Fibroblast of skin of back (primary cell): ENCODE measurements at regions not wholly inside any gene's neighbourhood (a gene's known extent, or its start where the extent isn't known, plus 50 kb on each side); places are given as distances from the start of the nearest gene placed in this dataset.
"Not testable (repeated sequence)": the region's sequence is repeated elsewhere in the genome, so short reads cannot be mapped to it uniquely, and the experiment has no call there.

Experiments used
- DNase-seq: peaks from one replicate; pipeline ENCODE4 v3.0.0-alpha.2; 2013

GRCh38 chr5:57429513-57430120, 53.0 kb downstream of the ACTBL2 start:
- no peak for DNase-seq

- DNase-seq, result not testable (repeated sequence)
Observed at GRCh38 chr5:57429021-57429420, 53.6 kb downstream of the ACTBL2 start.

DNA sequence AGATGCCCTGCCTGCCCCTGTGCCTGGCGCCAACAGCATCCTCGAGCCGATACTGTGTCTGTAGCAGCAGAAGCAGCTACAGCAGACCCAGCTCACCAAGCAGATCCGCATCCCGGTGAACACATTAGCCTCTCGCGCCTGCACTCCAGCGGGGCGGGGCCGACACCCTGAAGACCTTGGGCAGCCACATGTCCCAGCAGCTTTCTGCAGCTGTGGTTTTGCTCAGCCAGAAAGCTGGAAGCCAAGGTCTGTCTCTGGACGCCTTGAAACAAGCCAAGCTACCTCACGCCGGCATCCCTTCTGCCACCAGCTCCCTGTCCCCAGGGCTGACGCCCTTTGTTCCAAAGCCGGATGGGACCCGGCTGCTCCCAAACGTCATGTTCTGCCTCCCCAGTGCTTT, 59.6 kb downstream of the ACTBL2 start:
- DNase-seq, result no peak

GRCh38 chr5:57422341-57422740, 60.3 kb downstream of the ACTBL2 start:
- no peak for DNase-seq

GRCh38 chr5:57420801-57421200, 61.8 kb downstream of the ACTBL2 start:
- DNase-seq, result no peak

GRCh38 chr5:57417971-57418370, 64.6 kb downstream of the ACTBL2 start:
- no peak for DNase-seq

DNA sequence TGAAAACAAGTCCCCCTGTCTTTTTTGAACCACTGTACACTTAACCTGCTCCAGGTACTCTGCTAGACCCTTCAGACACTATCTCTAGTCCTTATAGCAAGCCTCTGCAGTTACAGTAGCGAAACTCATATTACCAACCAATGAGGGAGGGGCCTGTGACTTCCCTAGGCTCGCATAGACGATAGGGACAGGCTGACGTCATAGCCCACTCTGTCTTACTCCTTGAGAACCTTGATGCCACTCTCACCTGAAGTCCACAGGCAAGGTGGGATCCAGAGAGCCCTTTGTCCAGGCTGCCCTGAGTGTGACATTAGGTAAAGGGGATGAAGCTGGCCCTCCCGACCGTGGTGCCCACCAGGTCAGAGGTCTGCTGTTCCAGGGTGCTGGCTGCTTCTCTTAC, 65.3 kb downstream of the ACTBL2 start:
- no peak for DNase-seq

DNA sequence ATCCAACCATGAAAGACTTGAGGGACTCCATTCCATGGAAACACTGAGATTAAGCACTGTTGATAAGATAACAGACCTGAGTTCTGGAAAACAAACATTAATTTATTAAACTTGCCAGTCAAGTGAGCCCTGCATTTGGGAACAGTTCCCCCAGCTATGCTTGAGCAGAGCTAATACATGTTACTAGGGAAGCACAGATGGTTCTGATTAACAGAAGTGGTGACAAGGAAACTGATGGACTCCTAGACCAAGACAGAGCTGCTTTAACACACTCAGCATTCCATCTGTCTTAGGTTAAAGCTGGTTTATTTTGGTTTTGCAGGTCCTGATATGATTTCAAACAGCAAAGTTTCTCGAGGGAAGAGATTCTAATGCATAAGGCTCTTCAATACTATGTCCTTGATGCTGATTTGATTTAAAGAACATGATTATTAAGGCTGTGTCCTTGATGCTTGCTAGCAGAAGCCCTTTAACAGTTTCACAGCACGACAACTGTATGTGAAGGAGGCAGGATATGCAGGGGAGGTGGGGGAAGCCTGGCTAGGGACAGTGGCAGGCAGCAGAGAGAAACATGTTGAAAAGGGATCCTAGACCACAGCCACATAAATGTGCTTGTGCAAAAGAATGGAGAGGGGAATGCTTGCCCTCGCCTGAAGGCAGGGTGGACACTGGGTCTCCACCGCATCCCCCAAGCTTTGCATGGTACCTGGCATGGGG, 66.2 kb downstream of the ACTBL2 start:
- peak; percentile 89 for DNase-seq

DNA sequence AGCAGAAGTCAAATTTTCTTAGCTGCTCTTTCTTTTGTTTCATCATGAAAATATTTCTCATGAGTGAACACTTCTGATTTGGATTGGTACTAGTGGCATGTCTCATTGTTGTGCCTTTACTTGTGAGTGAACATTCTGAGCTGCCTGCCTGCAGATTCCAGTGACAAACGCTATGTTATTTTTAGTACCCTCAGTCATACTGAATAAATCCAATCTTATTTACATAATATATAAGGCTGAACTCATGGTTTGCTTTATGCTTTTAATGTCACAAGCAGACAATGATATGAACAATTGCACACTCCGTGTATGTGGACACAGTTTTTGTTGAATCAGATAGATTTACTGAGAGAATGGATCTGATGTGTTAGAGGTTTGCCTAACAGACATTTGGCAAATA, 67.8 kb downstream of the ACTBL2 start:
- peak; percentile 79 for DNase-seq

- no peak for DNase-seq
Observed at GRCh38 chr5:57414191-57414590, 68.4 kb downstream of the ACTBL2 start.

DNA sequence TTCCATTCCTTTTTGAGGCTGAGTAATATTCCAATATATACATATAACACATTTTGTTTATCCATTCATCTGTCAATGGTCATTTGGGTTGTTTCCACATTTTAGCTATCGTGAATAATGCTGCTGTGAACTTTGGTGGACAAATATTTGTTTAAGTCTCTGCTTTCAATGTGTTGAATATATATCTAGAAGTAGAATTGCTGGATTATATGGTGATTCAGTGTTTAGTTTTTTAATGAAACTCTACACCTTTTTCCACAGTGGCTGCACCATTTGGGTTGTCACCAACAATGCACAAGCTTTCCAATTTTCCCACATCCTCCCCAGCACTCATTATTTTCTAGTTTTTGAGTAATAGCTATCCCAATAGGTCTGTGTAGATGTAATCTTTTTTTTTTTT, 69.5 kb downstream of the ACTBL2 start:
- no peak for DNase-seq

DNA sequence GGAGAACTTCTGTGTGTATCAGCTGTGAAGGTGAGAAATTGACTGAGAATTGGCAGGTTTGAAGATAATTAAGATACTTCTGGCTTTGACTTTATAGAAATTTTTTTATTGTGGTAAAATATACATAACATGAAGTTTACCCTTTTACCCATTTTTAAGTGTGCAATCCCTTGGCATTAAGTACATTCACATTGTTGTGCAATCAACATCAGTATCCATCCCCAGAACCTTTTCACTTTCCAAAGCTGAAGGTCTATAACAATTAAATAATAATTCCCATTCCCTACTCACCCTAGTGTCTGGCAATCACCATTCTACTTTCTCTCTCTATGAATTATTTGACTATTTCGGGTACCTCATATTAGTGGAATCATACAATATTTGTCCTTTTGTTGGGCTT, 69.9 kb downstream of the ACTBL2 start:
- no peak for DNase-seq

DNA sequence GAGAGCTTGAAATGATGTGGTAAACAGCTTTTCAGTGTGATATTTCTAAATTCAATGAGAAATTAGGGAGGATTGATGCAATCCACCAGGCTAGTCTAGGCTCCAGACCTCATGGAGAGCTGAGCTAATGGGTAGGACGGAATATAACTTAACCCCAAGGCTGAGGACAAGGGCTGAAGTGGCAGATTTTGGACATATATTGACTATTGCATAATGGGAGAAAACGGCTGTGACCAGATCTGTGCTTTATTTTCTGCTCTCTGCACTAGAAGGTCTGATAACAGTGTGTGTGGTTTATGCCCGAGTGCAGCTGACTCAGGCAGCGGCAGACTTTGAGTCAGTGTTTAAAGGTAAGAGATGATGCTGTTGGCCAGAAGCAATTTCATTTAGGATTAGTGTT, 70.6 kb downstream of the ACTBL2 start:
- no peak for DNase-seq

GRCh38 chr5:57410374-57411320, 72.0 kb downstream of the ACTBL2 start:
- DNase-seq, result no peak

DNA sequence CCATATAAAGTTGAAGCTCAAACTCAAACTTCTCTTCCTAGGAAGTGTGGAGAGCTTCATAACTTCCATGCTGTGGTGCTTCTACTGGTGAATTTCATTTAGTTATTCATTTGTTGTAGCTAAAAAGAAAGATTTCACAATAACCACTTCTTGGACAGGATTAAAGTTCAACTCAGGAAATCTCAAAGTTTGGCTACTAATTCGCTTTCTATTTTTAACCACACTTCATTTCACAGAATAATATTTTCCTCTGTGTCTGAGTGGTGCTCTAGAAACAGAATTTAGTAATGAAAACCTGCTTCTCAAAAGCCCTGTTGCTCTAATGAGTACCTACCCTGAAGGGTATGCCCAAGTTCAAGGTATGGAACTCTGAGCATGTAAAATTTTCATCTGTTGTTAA, 73.9 kb downstream of the ACTBL2 start:
- DNase-seq, result no peak

DNA sequence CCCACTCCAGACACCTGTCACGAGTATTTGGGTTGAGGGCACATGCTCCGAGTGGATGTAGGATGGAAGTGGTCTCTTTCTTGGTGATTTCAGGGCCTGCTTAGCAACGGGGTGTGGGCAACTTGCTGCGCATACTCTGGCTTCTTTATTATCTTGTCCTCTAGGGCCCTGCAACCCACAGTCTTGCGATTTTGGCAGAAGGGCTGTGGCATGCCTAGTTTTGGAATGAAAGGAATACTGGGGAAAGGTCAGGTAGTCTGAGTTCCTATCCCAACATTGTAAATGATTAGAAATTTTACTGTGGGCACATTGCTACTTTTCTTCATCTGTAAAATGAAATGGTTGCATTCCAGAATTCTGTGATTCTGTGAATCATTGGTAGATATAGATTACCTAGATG, 74.3 kb downstream of the ACTBL2 start:
- no peak for DNase-seq

- DNase-seq, result no peak
Observed at GRCh38 chr5:57407391-57407790, 75.2 kb downstream of the ACTBL2 start.

DNA sequence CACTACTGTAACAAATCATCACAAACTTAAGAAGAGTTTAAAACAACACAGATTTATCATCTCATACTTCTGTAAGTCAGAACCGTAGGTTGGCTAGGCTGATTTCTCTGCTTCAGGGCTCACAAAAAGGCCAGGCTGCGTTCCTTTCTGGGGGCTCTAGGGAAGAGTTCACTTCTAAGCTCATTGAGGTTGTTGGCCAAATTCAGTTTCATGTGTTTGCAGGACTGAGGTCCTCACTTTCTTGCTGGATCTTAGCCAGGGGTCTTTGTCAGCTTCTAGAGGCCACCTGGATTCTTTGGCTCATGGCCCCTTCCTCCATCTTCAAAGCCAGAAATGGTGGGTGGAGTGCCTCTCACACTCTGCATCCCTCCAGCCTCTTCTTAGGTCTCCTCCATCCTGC, 76.0 kb downstream of the ACTBL2 start:
- DNase-seq, result no peak

DNA sequence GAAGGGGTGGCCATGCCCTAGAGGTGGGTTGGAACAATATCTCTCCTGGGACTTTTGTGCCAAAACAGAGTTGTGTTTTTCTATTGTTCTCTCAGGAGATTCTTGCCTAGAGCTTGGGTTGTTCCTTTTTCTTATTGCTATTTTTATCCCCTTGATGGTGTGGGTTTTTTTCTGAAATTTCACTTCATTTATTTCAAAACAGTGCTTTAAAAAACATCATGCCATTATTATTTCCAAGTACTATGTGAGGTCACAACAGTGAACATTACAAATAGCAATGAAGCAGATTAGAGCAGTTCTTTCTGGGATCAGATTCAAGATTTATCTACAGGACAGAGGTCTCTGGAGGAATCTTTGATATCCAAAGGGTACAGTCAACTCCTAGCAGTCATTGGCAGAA, 76.6 kb downstream of the ACTBL2 start:
- no peak for DNase-seq

GRCh38 chr5:57402761-57403160, 79.8 kb downstream of the ACTBL2 start:
- no peak for DNase-seq

- DNase-seq, result no peak
Observed at GRCh38 chr5:57402348-57402747, 80.3 kb downstream of the ACTBL2 start.

GRCh38 chr5:57398413-57399093, 84.1 kb downstream of the ACTBL2 start:
- no peak for DNase-seq

DNA sequence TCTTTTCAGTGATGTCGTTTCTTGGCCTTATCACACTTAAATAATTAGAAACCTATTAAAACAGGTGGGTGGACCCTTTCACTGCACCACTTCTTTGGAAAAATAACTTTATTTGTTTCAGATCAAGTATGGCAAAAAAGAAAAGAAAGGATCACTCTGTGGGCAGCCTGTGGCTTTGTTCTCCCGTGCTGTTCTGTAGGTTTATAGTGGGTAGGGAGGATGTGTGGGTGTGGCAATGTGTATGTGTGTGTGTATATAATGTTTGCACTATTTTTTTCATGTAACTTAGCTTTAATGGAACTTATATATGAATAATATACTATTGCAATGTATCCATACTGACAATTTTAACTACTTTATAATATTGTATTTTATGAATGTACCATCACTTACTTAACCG, 85.9 kb downstream of the ACTBL2 start:
- no peak for DNase-seq
